Liver (tissue), 7 donors: ENCODE measurements at regions not wholly inside any gene's neighbourhood (a gene's known extent, or its start where the extent isn't known, plus 50 kb on each side); places are given as distances from the start of the nearest gene placed in this dataset.

Experiments used
- DNase-seq: peaks from one replicate; pipeline ENCODE4 v3.0.0-alpha.2; 2017; ENCODE audit warnings: low spot score
- H3K27ac ChIP-seq, 2 donors: one replicate each; pipeline ENCODE4 v1.7.0; 2013; ENCODE audit warnings: inconsistent platforms in 2 of 2, low read length in 2 of 2, control low read depth in 1 of 2, low read depth in 1 of 2, mild to moderate bottlenecking in 1 of 2
- H3K27me3 ChIP-seq, 4 donors: one replicate each; pipeline versions ENCODE4 v1.6.1 to v1.7.0; 2013; ENCODE audit warnings: low read length in 3 of 4, inconsistent platforms in 1 of 4, mild to moderate bottlenecking in 1 of 4, moderate library complexity in 1 of 4; ENCODE audit not compliant: control insufficient read depth in 4 of 4, insufficient read depth in 4 of 4
- H3K36me3 ChIP-seq, 4 donors: one replicate each; pipeline versions ENCODE4 v1.6.1 to v1.7.0; 2013; ENCODE audit warnings: low read length in 3 of 4, mild to moderate bottlenecking in 3 of 4, low read depth in 1 of 4, moderate library complexity in 1 of 4; ENCODE audit not compliant: control insufficient read depth in 4 of 4, insufficient read depth in 3 of 4
- H3K4me1 ChIP-seq, 4 donors: one replicate each; pipeline versions ENCODE4 v1.6.1 to v1.7.0; 2013; ENCODE audit warnings: low read length in 3 of 4, mild to moderate bottlenecking in 3 of 4, moderate library complexity in 1 of 4; ENCODE audit not compliant: control insufficient read depth in 4 of 4, insufficient read depth in 4 of 4
- H3K4me3 ChIP-seq, 3 donors: one replicate each; pipeline versions ENCODE4 v1.6.1 to v1.7.0; 2013; ENCODE audit warnings: low read length in 3 of 3, control low read depth in 1 of 3, low read depth in 1 of 3, mild to moderate bottlenecking in 1 of 3
- H3K9ac ChIP-seq, 2 donors: one replicate each; pipeline ENCODE4 v1.7.0; 2013; ENCODE audit warnings: low read length in 2 of 2, mild to moderate bottlenecking in 2 of 2, moderate library complexity in 2 of 2, control low read depth in 1 of 2, low read depth in 1 of 2
- H3K9me3 ChIP-seq, 4 donors: one replicate each; pipeline versions ENCODE4 v1.6.1 to v1.7.0; 2013; ENCODE audit warnings: low read length in 3 of 4; ENCODE audit not compliant: control insufficient read depth in 4 of 4
- FOXA1 ChIP-seq: IDR thresholded peaks from 2 replicates; pipeline ENCODE4 v1.6.1; 2016; ENCODE audit warnings: antibody characterized with exemption
- FOXA2 ChIP-seq: IDR thresholded peaks from 2 replicates; pipeline ENCODE4 v1.6.1; 2016; ENCODE audit warnings: antibody characterized with exemption
- HNF4A ChIP-seq, 2 donors: conservative IDR thresholded peaks; 2 replicates each; pipeline ENCODE4 v1.6.1; 2016; ENCODE audit warnings: antibody characterized with exemption in 2 of 2, mild to moderate bottlenecking in 2 of 2
- HNF4G ChIP-seq: IDR thresholded peaks from 2 replicates; pipeline ENCODE4 v1.6.1; 2016; ENCODE audit warnings: antibody characterized with exemption
- MAX ChIP-seq: IDR thresholded peaks from 2 replicates; pipeline ENCODE4 v1.6.1; 2016; ENCODE audit warnings: antibody characterized with exemption
- NR2F2 ChIP-seq: IDR thresholded peaks from 2 replicates; pipeline ENCODE4 v1.6.1; 2016; ENCODE audit warnings: antibody characterized with exemption
- REST ChIP-seq: IDR thresholded peaks from 2 replicates; pipeline ENCODE4 v1.6.1; 2016; ENCODE audit warnings: antibody characterized with exemption, mild to moderate bottlenecking
- RXRA ChIP-seq, 2 donors: IDR thresholded peaks; 2 replicates each; pipeline ENCODE4 v1.6.1; 2017 to 2018; ENCODE audit warnings: antibody characterized with exemption in 2 of 2, mild to moderate bottlenecking in 1 of 2
- SP1 ChIP-seq: IDR thresholded peaks from 2 replicates; pipeline ENCODE4 v1.6.1; 2018; ENCODE audit warnings: antibody characterized with exemption, mild to moderate bottlenecking
- TAF1 ChIP-seq: conservative IDR thresholded peaks from 2 replicates; pipeline ENCODE4 v1.6.1; 2016; ENCODE audit warnings: antibody characterized with exemption, mild to moderate bottlenecking
- ZBTB33 ChIP-seq: IDR thresholded peaks from 2 replicates; pipeline ENCODE4 v1.6.1; 2016; ENCODE audit warnings: antibody characterized with exemption
- WGBS: extraction: QIAGEN DNeasy Blood & Tissue Kit; methylation state at CpG from one replicate; pipeline ENCODE4 v1.1.7; 2013; 5-methylcytosine and 5-hydroxymethylcytosine counted together
- donor health status: healthy.
- donor health status: healthy.
- donor health status: healthy.
- donor health status: healthy.

GRCh38 chr5:133797167-133797566 lies 171.3 kb downstream of the C5orf15 start:
- no peak for DNase-seq
- peaks cover 0 to 11% (median 4%) of the 10 kb centered on the region in 4 donors for H3K4me1 ChIP-seq
- no peak overlapping the region for H3K27ac ChIP-seq
- H3K9me3 ChIP-seq = no peaks in the 10 kb centered on the region
- no peaks in the 10 kb centered on the region for H3K27me3 ChIP-seq
- no peak overlapping the region for H3K4me3 ChIP-seq
- TF ChIP-seq ZBTB33 = no peak
- no peak for TF ChIP-seq SP1
- TF ChIP-seq RXRA (IDR thresholded peaks at IDR 0.05) = no peak
- TF ChIP-seq HNF4G = no peak
- no peak for TF ChIP-seq MAX
- TF ChIP-seq FOXA2 = no peak
- no peak for TF ChIP-seq TAF1
- no peak for TF ChIP-seq FOXA1
- TF ChIP-seq HNF4A (conservative IDR thresholded peaks at IDR 0.05) = no peak
- TF ChIP-seq REST = no peak
- no peak for TF ChIP-seq NR2F2
- no peaks in the 10 kb centered on the region for H3K36me3 ChIP-seq
- H3K9ac ChIP-seq = no peak overlapping the region

- Histone ChIP-seq H3K27me3 (no peaks in the 10 kb centered on the region), H3K9ac (no peak overlapping the region), H3K36me3 (no peaks in the 10 kb centered on the region), H3K9me3 (no peaks in the 10 kb centered on the region), H3K4me1 (peaks cover 0 to 1% (median 0%) of the 10 kb centered on the region in 4 donors), H3K27ac (no peak overlapping the region), H3K4me3 (no peak overlapping the region)
- whole genome bisulfite sequencing = 88% methylated on average over 5 of the region's 5 CpGs
- DNase-seq = no peak
- TF ChIP-seq REST (no peak), FOXA1 (no peak), ZBTB33 (no peak)
Measured at GRCh38 chr5:133796186-133796585, 172.2 kb downstream of the C5orf15 start.
